ENCODE measurements at regions not wholly inside any gene's neighbourhood (a gene's known extent, or its start where the extent isn't known, plus 50 kb on each side); places are given as distances from the start of the nearest gene placed in this dataset.

DNA sequence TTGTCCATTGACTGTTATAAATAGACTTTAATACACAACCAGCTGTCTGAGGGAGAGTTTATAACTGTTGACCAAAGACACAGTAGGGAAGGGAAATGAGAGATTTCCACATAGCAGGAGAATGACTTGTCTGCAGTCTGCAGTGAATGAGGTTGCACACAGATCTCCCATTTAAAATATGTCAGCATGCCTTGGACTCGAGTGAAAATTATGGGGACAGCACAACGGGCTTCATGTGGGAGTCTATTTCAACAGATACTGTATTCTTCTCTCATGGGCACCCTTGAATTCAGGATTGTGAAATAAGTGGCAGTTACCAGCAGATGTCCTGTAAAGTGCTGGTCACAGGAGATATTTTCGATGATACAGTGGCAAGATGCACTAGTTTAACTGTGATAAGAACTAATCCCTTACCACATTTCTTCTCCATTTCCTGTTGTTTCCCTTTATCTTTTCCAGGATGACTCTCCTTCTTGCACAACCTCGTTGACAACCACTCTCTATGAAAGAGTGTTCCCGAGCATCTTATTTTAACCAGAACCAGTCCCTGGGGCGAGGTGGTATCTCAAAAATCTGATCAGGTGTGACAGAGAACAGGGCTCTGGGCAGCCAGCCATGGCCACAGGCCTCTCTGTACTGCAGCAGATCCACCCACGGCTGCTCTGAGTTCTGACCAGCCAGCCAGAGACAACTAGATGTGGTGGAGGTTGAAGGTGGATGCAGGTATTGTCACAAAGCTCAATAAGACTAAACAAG lies 51.5 kb upstream of the MAP3K1 start:
- Histone ChIP-seq H3K4me3 (ENCODE audit: low read depth, low read length) (no peak overlapping the region), H3K4me1 (ENCODE audit: control insufficient read depth in 1 of 2, insufficient read depth in 2 of 2, low read length in 2 of 2) (peaks cover 10 to 14% of the 10 kb centered on the region in 2 experiments), H2AFZ (ENCODE audit: insufficient read depth, low read length, poor library complexity) (no peak overlapping the region), H3K79me2 (ENCODE audit: control insufficient read depth, insufficient read depth, low read length, poor library complexity) (peaks cover 4% of the 10 kb centered on the region), H3K27ac (ENCODE audit: low read depth, low read length) (peak overlapping the region; percentile 86), H3K23ac (ENCODE audit: low read length) (no peak overlapping the region), H4K12ac (ENCODE audit: low read depth, low read length) (no peak overlapping the region), H2AK5ac (ENCODE audit: low read length) (no peak overlapping the region), H3K9me3 (ENCODE audit: insufficient read depth, low read depth, low read length) (no peaks in the 10 kb centered on the region), H3K14ac (ENCODE audit: low read length) (no peak overlapping the region), H3K4ac (ENCODE audit: low read depth, low read length) (no peak overlapping the region), H3K36me3 (ENCODE audit: control insufficient read depth in 1 of 2, insufficient read depth in 2 of 2, low read length in 2 of 2) (no peaks in the 10 kb centered on the region), H3K27me3 (ENCODE audit: insufficient read depth, low read length) (no peaks in the 10 kb centered on the region), H2BK12ac (ENCODE audit: low read length) (peak overlapping the region; percentile 59), H3K4me2 (ENCODE audit: low read length) (peak overlapping the region; percentile 46), H2BK120ac (ENCODE audit: insufficient read depth, low read length, poor library complexity) (peak overlapping the region; percentile 28), H4K91ac (ENCODE audit: low read depth, low read length) (peak overlapping the region; percentile 77), H3K79me1 (ENCODE audit: low read length) (peaks cover 10% of the 10 kb centered on the region), H3K9ac (ENCODE audit: low read length) (no peak overlapping the region), H3K18ac (ENCODE audit: low read length) (no peak overlapping the region), H2BK5ac (ENCODE audit: low read depth, low read length, poor library complexity) (peak overlapping the region; percentile 29), H4K8ac (ENCODE audit: low read depth, low read length) (peak overlapping the region; percentile 8)
- no CpG with 5 or more reads among the region's 7 CpGs for WGBS (ENCODE audit: extremely low coverage, insufficient coverage, insufficient read length)
- peak; percentile 87 to 92 for DNase-seq

DNA sequence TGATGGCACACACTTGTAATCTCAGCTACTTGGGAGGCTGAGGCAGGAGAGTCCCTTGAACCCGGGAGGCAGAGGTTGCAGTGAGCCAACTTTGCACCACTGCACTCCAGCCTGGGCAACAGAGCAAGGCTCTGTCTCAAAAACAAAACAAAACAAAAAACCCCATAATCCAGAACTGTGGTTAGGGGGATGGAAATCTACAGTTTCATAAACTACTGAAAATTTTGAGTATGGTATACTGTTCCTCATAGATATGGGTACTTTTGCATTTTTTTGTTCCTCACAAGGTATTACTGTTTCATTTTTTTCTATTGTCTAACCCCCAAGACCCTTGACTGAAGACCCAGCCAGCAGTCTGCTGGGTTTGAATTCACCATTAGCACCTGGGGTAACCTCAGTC lies 52.2 kb upstream of the MAP3K1 start:
- peak overlapping the region; percentile 69 for H3K14ac ChIP-seq (ENCODE audit: low read length)
- H3K27ac ChIP-seq (ENCODE audit: low read depth, low read length) = peak overlapping the region; percentile 86
- DNase-seq = no peak
- peak overlapping the region; percentile 44 for H3K4ac ChIP-seq (ENCODE audit: low read depth, low read length)
- no peak overlapping the region for H4K12ac ChIP-seq (ENCODE audit: low read depth, low read length)
- peak overlapping the region; percentile 88 for H2BK12ac ChIP-seq (ENCODE audit: low read length)
- no CpG with 5 or more reads among the region's 1 CpG for WGBS (ENCODE audit: extremely low coverage, insufficient coverage, insufficient read length)
- no peak overlapping the region for H3K23ac ChIP-seq (ENCODE audit: low read length)
- peaks cover 10% of the 10 kb centered on the region for H3K79me1 ChIP-seq (ENCODE audit: low read length)
- no peak overlapping the region for H2AK5ac ChIP-seq (ENCODE audit: low read length)
- no peaks in the 10 kb centered on the region for H3K36me3 ChIP-seq (ENCODE audit: control insufficient read depth in 1 of 2, insufficient read depth in 2 of 2, low read length in 2 of 2)
- no peaks in the 10 kb centered on the region for H3K27me3 ChIP-seq (ENCODE audit: insufficient read depth, low read length)
- H4K91ac ChIP-seq (ENCODE audit: low read depth, low read length) = peak overlapping the region; percentile 77
- peak overlapping the region; percentile 78 for H2BK5ac ChIP-seq (ENCODE audit: low read depth, low read length, poor library complexity)
- no peak overlapping the region for H2AFZ ChIP-seq (ENCODE audit: insufficient read depth, low read length, poor library complexity)
- peak overlapping the region; percentile 54 for H4K8ac ChIP-seq (ENCODE audit: low read depth, low read length)
- H3K4me2 ChIP-seq (ENCODE audit: low read length) = peak overlapping the region; percentile 46
- peaks cover 10 to 14% of the 10 kb centered on the region in 2 experiments for H3K4me1 ChIP-seq (ENCODE audit: control insufficient read depth in 1 of 2, insufficient read depth in 2 of 2, low read length in 2 of 2)
- no peaks in the 10 kb centered on the region for H3K9me3 ChIP-seq (ENCODE audit: insufficient read depth, low read depth, low read length)
- H3K4me3 ChIP-seq (ENCODE audit: low read depth, low read length) = no peak overlapping the region
- no peak overlapping the region for H3K9ac ChIP-seq (ENCODE audit: low read length)
- H3K79me2 ChIP-seq (ENCODE audit: control insufficient read depth, insufficient read depth, low read length, poor library complexity) = peaks cover 4% of the 10 kb centered on the region
- H3K18ac ChIP-seq (ENCODE audit: low read length) = peak overlapping the region; percentile 50
- H2BK120ac ChIP-seq (ENCODE audit: insufficient read depth, low read length, poor library complexity) = peak overlapping the region; percentile 83

DNA sequence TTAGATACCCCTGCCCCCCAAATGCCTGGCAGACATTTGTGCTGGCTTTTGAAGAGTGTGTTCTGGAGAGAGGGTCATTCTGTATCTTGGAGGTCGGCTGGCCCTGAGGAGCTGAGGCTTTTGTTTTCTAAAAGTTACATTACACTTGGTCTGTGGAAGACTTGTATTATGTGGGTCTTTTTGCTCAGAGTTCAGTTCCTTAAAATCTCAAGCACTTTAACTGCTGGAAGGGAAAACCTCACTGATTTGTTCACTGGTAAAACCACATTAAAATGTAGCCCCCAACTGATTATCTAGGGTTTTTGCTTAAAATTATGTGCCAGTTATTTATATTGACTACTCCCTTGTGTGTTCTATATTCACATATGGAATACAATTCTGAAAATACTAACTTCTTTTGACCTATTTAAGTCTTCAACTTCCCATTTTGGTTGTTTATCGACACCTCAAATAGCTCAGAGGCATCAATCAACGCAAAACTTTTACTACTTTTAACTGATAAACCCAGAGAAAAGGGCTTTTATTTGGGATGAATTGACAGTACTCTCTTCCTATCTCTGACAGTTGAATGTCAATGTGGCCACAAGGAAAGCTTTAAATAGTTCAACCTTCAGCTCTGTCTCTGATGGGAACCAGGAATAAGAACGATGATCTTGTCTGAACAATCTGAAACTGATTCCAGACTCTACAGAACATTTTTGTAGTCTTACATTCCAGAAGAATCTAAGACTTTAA lies 54.0 kb upstream of the MAP3K1 start:
- H3K23ac ChIP-seq (ENCODE audit: low read length) = no peak overlapping the region
- peaks cover 16 to 20% of the 10 kb centered on the region in 2 experiments for H3K4me1 ChIP-seq (ENCODE audit: control insufficient read depth in 1 of 2, insufficient read depth in 2 of 2, low read length in 2 of 2)
- no peak overlapping the region for H2AK5ac ChIP-seq (ENCODE audit: low read length)
- no peak overlapping the region for H3K4me3 ChIP-seq (ENCODE audit: low read depth, low read length)
- peaks cover 4% of the 10 kb centered on the region for H3K79me2 ChIP-seq (ENCODE audit: control insufficient read depth, insufficient read depth, low read length, poor library complexity)
- peaks cover 10% of the 10 kb centered on the region for H3K79me1 ChIP-seq (ENCODE audit: low read length)
- H3K9ac ChIP-seq (ENCODE audit: low read length) = no peak overlapping the region
- H3K18ac ChIP-seq (ENCODE audit: low read length) = no peak overlapping the region
- no peak for DNase-seq
- H2BK120ac ChIP-seq (ENCODE audit: insufficient read depth, low read length, poor library complexity) = peak overlapping the region; percentile 69
- peak overlapping the region; percentile 54 for H2BK5ac ChIP-seq (ENCODE audit: low read depth, low read length, poor library complexity)
- no peaks in the 10 kb centered on the region for H3K36me3 ChIP-seq (ENCODE audit: control insufficient read depth in 1 of 2, insufficient read depth in 2 of 2, low read length in 2 of 2)
- H3K9me3 ChIP-seq (ENCODE audit: insufficient read depth, low read depth, low read length) = no peaks in the 10 kb centered on the region
- no peaks in the 10 kb centered on the region for H3K27me3 ChIP-seq (ENCODE audit: insufficient read depth, low read length)
- H4K12ac ChIP-seq (ENCODE audit: low read depth, low read length) = no peak overlapping the region
- no peak overlapping the region for H2AFZ ChIP-seq (ENCODE audit: insufficient read depth, low read length, poor library complexity)
- no peak overlapping the region for H3K4ac ChIP-seq (ENCODE audit: low read depth, low read length)
- no peak overlapping the region for H3K14ac ChIP-seq (ENCODE audit: low read length)
- WGBS (ENCODE audit: extremely low coverage, insufficient coverage, insufficient read length) = no CpG with 5 or more reads among the region's 4 CpGs
- H3K4me2 ChIP-seq (ENCODE audit: low read length) = no peak overlapping the region
- peak overlapping the region; percentile 93 for H2BK12ac ChIP-seq (ENCODE audit: low read length)
- no peak overlapping the region for H3K27ac ChIP-seq (ENCODE audit: low read depth, low read length)
- no peak overlapping the region for H4K91ac ChIP-seq (ENCODE audit: low read depth, low read length)
- H4K8ac ChIP-seq (ENCODE audit: low read depth, low read length) = no peak overlapping the region

DNA sequence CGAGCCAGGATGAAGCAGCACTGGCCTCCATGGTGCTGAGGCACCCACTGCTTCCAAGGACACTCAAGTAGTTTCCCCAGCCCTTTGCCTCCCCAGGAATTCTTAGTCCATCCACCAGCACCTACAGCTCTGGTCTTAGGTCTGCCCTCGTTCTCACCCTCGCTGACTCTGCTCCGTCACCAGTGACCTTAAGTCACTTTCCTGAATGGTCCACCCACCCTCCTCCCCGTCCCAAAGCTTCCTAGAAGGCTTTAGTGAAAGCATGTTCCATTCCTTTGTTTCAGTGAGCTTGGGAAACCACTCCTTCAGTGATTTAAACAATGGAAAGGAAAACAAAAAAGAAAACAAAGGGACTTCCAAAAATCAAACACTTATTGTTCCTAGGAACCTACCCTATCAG lies 54.6 kb upstream of the MAP3K1 start:
- no peak for DNase-seq
- Histone ChIP-seq H3K14ac (ENCODE audit: low read length) (peak overlapping the region; percentile 3), H4K91ac (ENCODE audit: low read depth, low read length) (peak overlapping the region; percentile 64), H3K9ac (ENCODE audit: low read length) (no peak overlapping the region), H3K36me3 (ENCODE audit: control insufficient read depth in 1 of 2, insufficient read depth in 2 of 2, low read length in 2 of 2) (no peaks in the 10 kb centered on the region), H3K79me2 (ENCODE audit: control insufficient read depth, insufficient read depth, low read length, poor library complexity) (peaks cover 4% of the 10 kb centered on the region), H2AK5ac (ENCODE audit: low read length) (peak overlapping the region; percentile 40), H3K27ac (ENCODE audit: low read depth, low read length) (peak overlapping the region; percentile 31), H2BK5ac (ENCODE audit: low read depth, low read length, poor library complexity) (peak overlapping the region; percentile 48), H3K4ac (ENCODE audit: low read depth, low read length) (peak overlapping the region; percentile 9), H2BK120ac (ENCODE audit: insufficient read depth, low read length, poor library complexity) (peak overlapping the region; percentile 71), H2BK12ac (ENCODE audit: low read length) (peak overlapping the region; percentile 91), H4K8ac (ENCODE audit: low read depth, low read length) (peak overlapping the region; percentile 57), H3K9me3 (ENCODE audit: insufficient read depth, low read depth, low read length) (no peaks in the 10 kb centered on the region), H3K18ac (ENCODE audit: low read length) (peak overlapping the region; percentile 18), H3K79me1 (ENCODE audit: low read length) (peaks cover 10% of the 10 kb centered on the region), H3K4me1 (ENCODE audit: control insufficient read depth in 1 of 2, insufficient read depth in 2 of 2, low read length in 2 of 2) (peaks cover 16 to 20% of the 10 kb centered on the region in 2 experiments), H2AFZ (ENCODE audit: insufficient read depth, low read length, poor library complexity) (peak overlapping the region; percentile 41), H4K12ac (ENCODE audit: low read depth, low read length) (no peak overlapping the region), H3K4me2 (ENCODE audit: low read length) (no peak overlapping the region), H3K27me3 (ENCODE audit: insufficient read depth, low read length) (no peaks in the 10 kb centered on the region), H3K23ac (ENCODE audit: low read length) (no peak overlapping the region), H3K4me3 (ENCODE audit: low read depth, low read length) (no peak overlapping the region)
- WGBS (ENCODE audit: extremely low coverage, insufficient coverage, insufficient read length) = no CpG with 5 or more reads among the region's 5 CpGs
